HepG2 (cell line): ENCODE measurements at regions not wholly inside any gene's neighbourhood (a gene's known extent, or its start where the extent isn't known, plus 50 kb on each side); places are given as distances from the start of the nearest gene placed in this dataset.

Source experiments
- ATAC-seq: fragments of 200-7000 bp; cut with Tn5 transposase; 3 replicates; pipeline ENCODE4 v1.9.1; 2020; ENCODE audit warnings: mild to moderate bottlenecking, moderate library complexity
- BruUV-seq: library from RNA; stranded (reverse); fragments of 400-500 nt; replicated peaks from 2 replicates; lab custom pipeline; 2021; lab: Mats Ljungman, UMichigan
- CTCF ChIA-PET: fragments of 300-600 bp; formaldehyde crosslinking; extraction: SDS; loops from one replicate; lab custom pipeline; 2021; ENCODE audit warnings: low total read pairs, inconsistent platforms, low intra/inter-chr PET ratio; lab: Yijun Ruan, JAX
- POLR2A ChIA-PET: fragments of 350-600 bp; sonication (Branson Sonifier 250); formaldehyde crosslinking; loops from one replicate; lab custom pipeline; 2020; ENCODE audit warnings: antibody characterized with exemption, inconsistent platforms; lab: Yijun Ruan, JAX
- DNase-seq: peaks from one replicate; pipeline ENCODE4 v3.0.0-alpha.2; 2015; ENCODE audit warnings: low spot score
- FAIRE-seq: peaks from 3 replicates; lab custom pipeline; 2011; peaks lifted over from hg19 to GRCh38; lab: Jason Lieb, UNC
- H2AFZ ChIP-seq: one replicate; pipeline ENCODE4 v1.6.1; 2011; ENCODE audit warnings: low read length, inconsistent platforms
- H3K27ac ChIP-seq: fragments of 300-600 bp; 3 replicates; pipeline ENCODE4 v1.8.0; 2011; ENCODE audit warnings: mixed run types, mild to moderate bottlenecking, mixed read lengths, low read length, inconsistent platforms; ENCODE audit not compliant: insufficient read depth; ENCODE audit errors: extremely low read length
- H3K27me3 ChIP-seq, 2 experiments: fragments of 200-600 bp in 1 of 2; 2 replicates in 1 of 2; 3 replicates in 1 of 2; pipeline versions ENCODE4 v1.6.0 to v1.8.0; 2011; ENCODE audit warnings: low read length in 2 of 2, mild to moderate bottlenecking in 2 of 2, moderate library complexity in 2 of 2, inconsistent platforms in 1 of 2; ENCODE audit not compliant: insufficient read depth in 2 of 2, control insufficient read depth in 1 of 2
- H3K36me3 ChIP-seq, 2 experiments: fragments of 200-600 bp in 1 of 2; replicated peaks in 1 of 2; 2 replicates in 1 of 2; 3 replicates in 1 of 2; pipeline versions ENCODE4 v1.5.1 to v1.8.0; 2011; ENCODE audit warnings: low read length in 2 of 2, inconsistent platforms in 1 of 2; ENCODE audit not compliant: insufficient read depth in 2 of 2, control insufficient read depth in 1 of 2
- H3K4me1 ChIP-seq: 2 replicates; pipeline ENCODE4 v1.5.1; 2012; ENCODE audit warnings: low read length, inconsistent platforms; ENCODE audit not compliant: insufficient read depth
- H3K4me2 ChIP-seq: 2 replicates; pipeline ENCODE4 v1.6.0; 2011; ENCODE audit warnings: low read depth, low read length, inconsistent platforms
- H3K4me3 ChIP-seq, 3 experiments: fragments of 200-600 bp in 1 of 3; sonication (generic), shearing (Covaris generic) in 1 of 3; replicated peaks in 1 of 3; 2 replicates each; pipeline ENCODE4 v1.5.1; 2011 to 2016; ENCODE audit warnings: low read length in 3 of 3, inconsistent platforms in 2 of 3, low read depth in 2 of 3, mild to moderate bottlenecking in 2 of 3, control low read depth in 1 of 3, mixed read lengths in 1 of 3; ENCODE audit not compliant: insufficient read depth in 1 of 3
- H3K79me2 ChIP-seq: one replicate; pipeline ENCODE4 v1.6.1; 2011; ENCODE audit warnings: low read length, inconsistent platforms; ENCODE audit not compliant: insufficient read depth
- H3K9ac ChIP-seq: 2 replicates; pipeline ENCODE4 v1.6.0; 2011; ENCODE audit warnings: mild to moderate bottlenecking, low read depth, low read length, inconsistent platforms; ENCODE audit not compliant: insufficient read depth
- H3K9me3 ChIP-seq: 2 replicates; pipeline ENCODE4 v1.5.1; 2012; ENCODE audit warnings: mild to moderate bottlenecking, low read length
- H4K20me1 ChIP-seq: 2 replicates; pipeline ENCODE4 v1.6.0; 2011; ENCODE audit warnings: inconsistent platforms, mild to moderate bottlenecking, low read length, moderate library complexity; ENCODE audit not compliant: insufficient read depth
- ATF1 ChIP-seq: IDR thresholded peaks from 2 replicates; pipeline ENCODE4 v1.6.1; 2016; ENCODE audit warnings: mild to moderate bottlenecking, control low read depth
- DNMT1 ChIP-seq: sonication (generic); formaldehyde crosslinking; IDR thresholded peaks from 2 replicates; pipeline ENCODE4 v1.5.1; 2020; ENCODE audit warnings: mild to moderate bottlenecking, missing genetic modification reagents
- EP300 ChIP-seq, 3 experiments: sonication (generic) in 1 of 3; formaldehyde crosslinking in 1 of 3; IDR thresholded peaks; 2 replicates each; pipeline versions ENCODE4 v1.5.1 to v1.6.1; 2011 to 2020; ENCODE audit warnings: low read depth in 2 of 3, low read length in 2 of 3, borderline replicate concordance in 1 of 3, improper control_type of control experiment in 1 of 3, mild to moderate bottlenecking in 1 of 3, missing genetic modification reagents in 1 of 3, moderate library complexity in 1 of 3
- FIP1L1 ChIP-seq: fragments of 200-400 bp; formaldehyde crosslinking; IDR thresholded peaks from 2 replicates; pipeline ENCODE4 v1.6.1; 2018; ENCODE audit warnings: low read depth, mild to moderate bottlenecking, low read length, moderate library complexity, borderline replicate concordance; ENCODE audit not compliant: insufficient read depth
- HDAC2 ChIP-seq: sonication (generic); formaldehyde crosslinking; IDR thresholded peaks from 2 replicates; pipeline ENCODE4 v1.4.0; 2020; ENCODE audit warnings: missing genetic modification reagents
- MED1 ChIP-seq: sonication (generic); formaldehyde crosslinking; IDR thresholded peaks from 2 replicates; pipeline ENCODE4 v1.4.0; 2020; ENCODE audit warnings: missing genetic modification reagents
- NCOR1 ChIP-seq: fragments of 200-600 bp; sonication (generic); IDR thresholded peaks from 2 replicates; pipeline ENCODE4 v1.7.0; 2017; ENCODE audit warnings: antibody characterized with exemption, low read length, borderline replicate concordance
- RARG ChIP-seq: sonication (generic); formaldehyde crosslinking; IDR thresholded peaks from 2 replicates; pipeline ENCODE4 v1.4.0; 2020; ENCODE audit warnings: low read depth, mild to moderate bottlenecking, missing genetic modification reagents
- RCOR2 ChIP-seq: IDR thresholded peaks from 2 replicates; pipeline ENCODE4 v1.6.1; 2016; ENCODE audit warnings: missing biosample characterization, missing genetic modification reagents
- RNF219 ChIP-seq: sonication (generic); formaldehyde crosslinking; IDR thresholded peaks from 2 replicates; pipeline ENCODE4 v1.5.0; 2020; ENCODE audit warnings: mild to moderate bottlenecking, missing genetic modification reagents
- SMYD3 ChIP-seq: sonication (generic); formaldehyde crosslinking; IDR thresholded peaks from 2 replicates; pipeline ENCODE4 v1.8.1; 2023; ENCODE audit warnings: mild to moderate bottlenecking, missing genetic modification reagents
- ZNF138 ChIP-seq: sonication (generic); formaldehyde crosslinking; IDR thresholded peaks from 2 replicates; pipeline ENCODE4 v1.5.0; 2020; ENCODE audit warnings: mild to moderate bottlenecking, low read depth, missing genetic modification reagents
- ZNF780A ChIP-seq: sonication (generic); formaldehyde crosslinking; IDR thresholded peaks from 2 replicates; pipeline ENCODE4 v1.8.0; 2022; ENCODE audit warnings: mild to moderate bottlenecking, missing genetic modification reagents, moderate library complexity
- WGBS: methylation state at CpG from one replicate; pipeline ENCODE4 v1.1.6; 2017; ENCODE audit warnings: low lambda C conversion rate; 5-methylcytosine and 5-hydroxymethylcytosine counted together
- in situ Hi-C: cut with HindIII; loops from 2 replicates; pipeline ENCODE4 v1.10.0; 2017; ENCODE audit warnings: low pct_unique_long_range_greater_than_20kb; ENCODE audit not compliant: extremely low pct_ligation_motif_present
- intact Hi-C: fragments of 100-400 bp; cut with micrococcal nuclease; formaldehyde crosslinking; loops from one replicate; pipeline ENCODE4 v1.10.0; 2022; ENCODE audit not compliant: unreplicated experiment
- TF ChIP-seq, protein P1 (sequence below): sonication (generic); formaldehyde crosslinking; IDR thresholded peaks from 2 replicates; pipeline ENCODE4 v1.8.1; 2023; ENCODE audit warnings: mild to moderate bottlenecking, missing genetic modification reagents
- TF ChIP-seq, protein P2 (sequence below): sonication (generic); formaldehyde crosslinking; IDR thresholded peaks from 2 replicates; pipeline ENCODE4 v1.5.0; 2020; ENCODE audit warnings: mild to moderate bottlenecking, missing genetic modification reagents, moderate library complexity

- TF ChIP-seq ZNF780A (no peak), DNMT1 (CRISPR knock-in tag) (no peak), EP300 (IDR thresholded peaks at IDR 0.05; ENCODE audit: low read depth in 2 of 2, low read length in 2 of 2) (peak in 1 of 2 experiments; percentile 72; a peak in 2 of 4 replicates), EP300 (CRISPR knock-in tag; IDR thresholded peaks at IDR 0.05; ENCODE audit: borderline replicate concordance) (peak; percentile 71), ZNF138 (CRISPR knock-in tag) (no peak)
- TF ChIP-seq, protein P1, sequence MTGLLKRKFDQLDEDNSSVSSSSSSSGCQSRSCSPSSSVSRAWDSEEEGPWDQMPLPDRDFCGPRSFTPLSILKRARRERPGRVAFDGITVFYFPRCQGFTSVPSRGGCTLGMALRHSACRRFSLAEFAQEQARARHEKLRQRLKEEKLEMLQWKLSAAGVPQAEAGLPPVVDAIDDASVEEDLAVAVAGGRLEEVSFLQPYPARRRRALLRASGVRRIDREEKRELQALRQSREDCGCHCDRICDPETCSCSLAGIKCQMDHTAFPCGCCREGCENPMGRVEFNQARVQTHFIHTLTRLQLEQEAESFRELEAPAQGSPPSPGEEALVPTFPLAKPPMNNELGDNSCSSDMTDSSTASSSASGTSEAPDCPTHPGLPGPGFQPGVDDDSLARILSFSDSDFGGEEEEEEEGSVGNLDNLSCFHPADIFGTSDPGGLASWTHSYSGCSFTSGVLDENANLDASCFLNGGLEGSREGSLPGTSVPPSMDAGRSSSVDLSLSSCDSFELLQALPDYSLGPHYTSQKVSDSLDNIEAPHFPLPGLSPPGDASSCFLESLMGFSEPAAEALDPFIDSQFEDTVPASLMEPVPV: no peak
Measured at GRCh38 chr9:3151672-3152576, 308.0 kb upstream of the PUM3 start (continued).

- in situ Hi-C loops (no loop called here), intact Hi-C loops (loop anchor here (5.0 kb wide), 1 partner anchor 292 kb away; no protein-coding TSS in a partner anchor)
- Histone ChIP-seq H3K27ac (peak overlapping the region; percentile 77), H3K4me2 (peak overlapping the region; percentile 40), H3K27me3 (no peaks in the 10 kb centered on the region), H3K9ac (0 out of 2 replicates have a peak overlapping the region, but pooled peaks have one; percentile 5), H4K20me1 (no peaks in the 10 kb centered on the region), H2AFZ (no peak overlapping the region), H3K79me2 (no peaks in the 10 kb centered on the region), H3K4me3 (no peak overlapping the region), H3K9me3 (no peaks in the 10 kb centered on the region), H3K36me3 (no peaks in the 10 kb centered on the region), H3K4me1 (peaks cover 59% of the 10 kb centered on the region)
- BruUV-seq: no TSS peak
- peak; percentile 56 for FAIRE-seq
- POLR2A ChIA-PET: no interaction called here
- WGBS: 17% methylated on average over 3 of the region's 3 CpGs
- ATAC-seq: peak; percentile 81
- CTCF ChIA-PET: no interaction called here
- DNase-seq: peak; percentile 35
- TF ChIP-seq RARG (CRISPR knock-in tag) (no peak), NCOR1 (0 out of 2 replicates have a peak, but pooled peaks have one; percentile 44), HDAC2 (CRISPR knock-in tag) (peak; percentile 43; the same call in 1 of the 2 replicates), MED1 (peak; percentile 39; the same call in 1 of the 2 replicates), RNF219 (CRISPR knock-in tag) (no peak), SMYD3 (CRISPR knock-in tag) (no peak), ATF1 (CRISPR knock-in tag) (0 out of 2 replicates have a peak, but pooled peaks have one; percentile 14), RCOR2 (CRISPR knock-in tag) (no peak), FIP1L1 (no peak)
- TF ChIP-seq, protein P2, sequence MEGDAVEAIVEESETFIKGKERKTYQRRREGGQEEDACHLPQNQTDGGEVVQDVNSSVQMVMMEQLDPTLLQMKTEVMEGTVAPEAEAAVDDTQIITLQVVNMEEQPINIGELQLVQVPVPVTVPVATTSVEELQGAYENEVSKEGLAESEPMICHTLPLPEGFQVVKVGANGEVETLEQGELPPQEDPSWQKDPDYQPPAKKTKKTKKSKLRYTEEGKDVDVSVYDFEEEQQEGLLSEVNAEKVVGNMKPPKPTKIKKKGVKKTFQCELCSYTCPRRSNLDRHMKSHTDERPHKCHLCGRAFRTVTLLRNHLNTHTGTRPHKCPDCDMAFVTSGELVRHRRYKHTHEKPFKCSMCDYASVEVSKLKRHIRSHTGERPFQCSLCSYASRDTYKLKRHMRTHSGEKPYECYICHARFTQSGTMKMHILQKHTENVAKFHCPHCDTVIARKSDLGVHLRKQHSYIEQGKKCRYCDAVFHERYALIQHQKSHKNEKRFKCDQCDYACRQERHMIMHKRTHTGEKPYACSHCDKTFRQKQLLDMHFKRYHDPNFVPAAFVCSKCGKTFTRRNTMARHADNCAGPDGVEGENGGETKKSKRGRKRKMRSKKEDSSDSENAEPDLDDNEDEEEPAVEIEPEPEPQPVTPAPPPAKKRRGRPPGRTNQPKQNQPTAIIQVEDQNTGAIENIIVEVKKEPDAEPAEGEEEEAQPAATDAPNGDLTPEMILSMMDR (CRISPR knock-in tag): peak; percentile 23; the same call in 1 of the 2 replicates
Measured at GRCh38 chr9:3150074-3150473, 306.2 kb upstream of the PUM3 start.
